ENCODE measurements at regions not wholly inside any gene's neighbourhood (a gene's known extent, or its start where the extent isn't known, plus 50 kb on each side); places are given as distances from the start of the nearest gene placed in this dataset.

GRCh38 chr10:29107866-29108498 lies 180.9 kb upstream of the LYZL1 start:
- no peak overlapping the region for H3K27ac ChIP-seq
- no peak overlapping the region for H3K4me3 ChIP-seq
- TF ChIP-seq, protein P1, sequence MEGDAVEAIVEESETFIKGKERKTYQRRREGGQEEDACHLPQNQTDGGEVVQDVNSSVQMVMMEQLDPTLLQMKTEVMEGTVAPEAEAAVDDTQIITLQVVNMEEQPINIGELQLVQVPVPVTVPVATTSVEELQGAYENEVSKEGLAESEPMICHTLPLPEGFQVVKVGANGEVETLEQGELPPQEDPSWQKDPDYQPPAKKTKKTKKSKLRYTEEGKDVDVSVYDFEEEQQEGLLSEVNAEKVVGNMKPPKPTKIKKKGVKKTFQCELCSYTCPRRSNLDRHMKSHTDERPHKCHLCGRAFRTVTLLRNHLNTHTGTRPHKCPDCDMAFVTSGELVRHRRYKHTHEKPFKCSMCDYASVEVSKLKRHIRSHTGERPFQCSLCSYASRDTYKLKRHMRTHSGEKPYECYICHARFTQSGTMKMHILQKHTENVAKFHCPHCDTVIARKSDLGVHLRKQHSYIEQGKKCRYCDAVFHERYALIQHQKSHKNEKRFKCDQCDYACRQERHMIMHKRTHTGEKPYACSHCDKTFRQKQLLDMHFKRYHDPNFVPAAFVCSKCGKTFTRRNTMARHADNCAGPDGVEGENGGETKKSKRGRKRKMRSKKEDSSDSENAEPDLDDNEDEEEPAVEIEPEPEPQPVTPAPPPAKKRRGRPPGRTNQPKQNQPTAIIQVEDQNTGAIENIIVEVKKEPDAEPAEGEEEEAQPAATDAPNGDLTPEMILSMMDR (IDR thresholded peaks at IDR 0.05): no peak
- no peak for DNase-seq (ENCODE audit: low spot score)

DNA sequence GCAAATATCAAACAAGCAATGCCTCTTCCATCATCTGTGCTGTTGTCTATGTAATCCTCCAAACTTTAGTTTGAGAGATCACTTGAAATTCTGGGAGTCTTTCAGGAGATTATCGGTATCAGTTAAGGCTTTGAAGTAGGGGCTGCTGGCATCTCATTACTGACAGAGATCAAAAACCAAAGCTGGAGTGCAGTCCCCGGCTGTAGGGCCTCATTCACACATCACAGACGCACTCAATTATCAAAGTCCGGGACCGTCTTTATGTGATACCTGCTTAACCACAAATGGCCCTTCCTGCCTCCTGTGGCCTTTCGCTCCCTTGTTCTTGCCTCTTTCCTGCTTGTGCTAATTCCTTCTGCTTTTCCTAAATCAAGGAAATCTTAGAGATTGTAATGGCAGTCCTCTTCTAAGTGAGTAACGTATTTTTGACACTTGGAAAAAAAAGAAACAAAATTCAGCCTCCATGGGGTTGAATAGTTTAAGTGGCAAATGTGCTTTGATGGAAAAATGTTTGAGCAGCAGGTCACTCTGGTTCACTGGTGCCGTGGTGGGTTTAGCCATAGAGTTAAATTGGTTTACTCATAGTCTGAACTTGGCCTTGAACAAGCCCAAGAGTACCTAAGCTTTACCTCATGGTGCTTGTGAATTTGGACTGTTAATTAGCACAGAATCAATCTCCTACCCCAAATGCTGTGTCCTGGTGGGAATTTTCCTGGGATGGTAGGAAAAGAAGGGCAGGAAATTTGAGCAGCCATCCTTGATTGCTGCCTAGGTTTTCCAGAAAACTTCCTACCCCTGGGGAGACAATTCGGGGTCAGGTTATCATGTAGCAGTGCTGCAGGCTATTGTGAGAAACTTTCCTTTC lies 178.9 kb upstream of the LYZL1 start:
- no peak overlapping the region for H3K4me3 ChIP-seq
- no peak overlapping the region for H3K27ac ChIP-seq
- TF ChIP-seq, protein P1 (IDR thresholded peaks at IDR 0.05): no peak
- no peak for DNase-seq (ENCODE audit: low spot score)

DNA sequence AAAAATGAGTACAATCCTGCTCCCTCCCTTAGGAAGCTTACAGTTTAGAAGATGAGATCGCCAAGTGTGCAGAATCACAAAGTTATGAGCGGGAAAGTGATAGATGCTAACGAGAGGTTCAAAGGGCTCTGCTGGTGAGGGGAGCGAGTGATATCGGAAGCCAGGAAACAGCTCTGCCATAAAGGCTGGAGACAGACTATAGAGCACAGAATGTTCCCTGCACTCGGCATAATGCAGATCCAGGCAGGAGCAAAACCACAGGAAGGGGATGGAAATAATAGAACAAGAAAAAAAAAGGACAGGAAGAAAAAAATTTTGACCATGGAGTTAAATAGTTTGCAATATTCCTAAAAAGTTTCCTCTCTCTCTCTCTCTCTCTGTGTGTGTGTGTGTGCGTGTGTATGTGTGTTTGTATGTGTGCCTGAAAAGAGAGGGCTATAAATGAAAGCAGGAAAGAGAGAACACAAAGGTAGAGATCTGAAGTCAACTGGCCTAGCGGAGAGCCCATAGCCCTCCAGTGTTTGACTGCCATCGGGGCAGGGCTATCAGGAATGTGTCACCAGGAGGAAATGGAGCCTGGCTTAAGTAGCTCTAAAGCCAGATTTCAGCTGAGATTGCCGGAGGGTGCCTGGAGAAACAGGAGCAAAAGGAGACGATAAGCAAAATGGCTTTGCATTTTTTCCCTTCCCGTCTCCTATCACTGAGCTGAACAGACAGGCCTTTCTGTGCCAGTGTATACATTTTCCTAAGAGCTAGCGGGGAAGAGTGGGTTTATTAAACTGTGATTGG lies 175.8 kb upstream of the LYZL1 start:
- TF ChIP-seq, protein P1 (IDR thresholded peaks at IDR 0.05): no peak
- no peak for DNase-seq (ENCODE audit: low spot score)
- H3K27ac ChIP-seq: no peak overlapping the region
- H3K4me3 ChIP-seq: no peak overlapping the region

DNA sequence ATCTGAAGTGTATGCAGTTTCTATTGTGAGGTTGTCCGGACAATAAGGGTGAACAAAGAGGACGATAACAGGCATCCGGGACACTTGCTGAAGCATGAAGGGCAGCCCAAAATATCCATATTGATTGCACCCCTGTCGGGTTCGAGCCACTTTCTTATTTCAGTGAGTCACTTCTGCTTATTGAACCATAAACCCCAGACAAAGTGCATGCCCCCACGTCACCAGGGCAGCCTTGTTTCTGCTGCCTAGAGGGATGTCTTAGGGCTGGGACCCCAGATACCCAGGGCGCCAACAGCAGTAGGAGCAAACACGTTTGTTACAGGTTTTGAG lies 175.3 kb upstream of the LYZL1 start:
- no peak for DNase-seq (ENCODE audit: low spot score)
- TF ChIP-seq, protein P1 (IDR thresholded peaks at IDR 0.05): no peak
- Histone ChIP-seq H3K27ac (no peak overlapping the region), H3K4me3 (no peak overlapping the region)

- TF ChIP-seq, protein P1 (IDR thresholded peaks at IDR 0.05): no peak
- H3K27ac ChIP-seq: no peak overlapping the region
- no peak for DNase-seq (ENCODE audit: low spot score)
- no peak overlapping the region for H3K4me3 ChIP-seq
Observed at GRCh38 chr10:29114141-29114540, 174.7 kb upstream of the LYZL1 start.

GRCh38 chr10:29117781-29118180 lies 171.1 kb upstream of the LYZL1 start:
- TF ChIP-seq, protein P1 (IDR thresholded peaks at IDR 0.05): no peak
- H3K27ac ChIP-seq: no peak overlapping the region
- no peak for DNase-seq (ENCODE audit: low spot score)
- H3K4me3 ChIP-seq: no peak overlapping the region
